ENCODE measurements at regions not wholly inside any gene's neighbourhood (a gene's known extent, or its start where the extent isn't known, plus 50 kb on each side); places are given as distances from the start of the nearest gene placed in this dataset.

DNA sequence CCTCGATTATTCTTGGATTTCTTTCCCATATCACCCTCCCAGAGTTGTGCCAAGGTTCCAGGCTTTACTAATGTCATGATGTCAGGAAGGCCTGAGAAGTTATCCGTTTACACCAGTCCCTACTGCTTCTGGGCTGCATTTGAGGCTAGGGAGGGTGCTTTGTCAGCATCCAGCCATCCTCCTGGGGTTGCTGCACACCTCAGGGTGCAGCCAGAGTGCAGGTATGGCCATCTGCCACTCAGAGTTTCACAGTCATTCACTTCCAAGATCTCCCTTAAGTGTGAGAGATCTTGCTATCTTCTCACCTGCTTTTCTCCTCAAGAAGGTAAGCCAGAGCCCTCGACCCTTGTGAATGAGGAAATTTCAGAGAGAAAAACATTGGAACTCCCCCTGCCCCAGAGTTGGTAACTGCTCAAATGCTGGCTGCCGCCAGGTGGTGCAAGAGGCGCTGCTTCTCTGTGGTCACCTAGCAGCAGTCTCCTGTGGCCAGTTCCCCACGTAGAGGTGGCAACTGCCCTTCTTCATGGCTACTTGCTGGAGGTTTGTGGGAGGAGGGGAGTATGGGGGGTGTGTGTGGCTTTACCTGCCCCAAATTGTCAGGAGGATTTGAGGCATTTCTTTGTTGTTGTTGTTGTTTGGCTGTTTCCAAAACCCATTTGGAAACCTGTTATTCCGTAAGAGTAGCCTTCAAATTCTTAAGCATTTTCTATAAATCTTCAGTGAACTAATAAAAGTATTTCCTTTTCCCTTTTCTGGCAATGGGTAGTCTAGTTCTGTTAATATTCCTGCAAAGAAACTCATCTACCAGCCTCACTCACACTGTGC is 259.6 kb upstream of the DMRT1 start:
- H3K4me1 Mint-ChIP-seq: no peaks in the 10 kb centered on the region
- Histone ChIP-seq H3K4me3 (no peak overlapping the region), H3K4me2 (no peak overlapping the region), H4K20me1 (ENCODE audit: low read depth) (no peaks in the 10 kb centered on the region), H3F3A (ENCODE audit: low read depth) (no peaks in the 10 kb centered on the region), H3K27me3 (no peaks in the 10 kb centered on the region), H3K79me2 (ENCODE audit: low read depth) (no peaks in the 10 kb centered on the region), H3K4me1 (no peaks in the 10 kb centered on the region), H3K9me3 (ENCODE audit: low read depth) (no peaks in the 10 kb centered on the region), H2AFZ (replicated peaks) (no peak overlapping the region), H3K9ac (no peak overlapping the region), H3K27ac (no peak overlapping the region), H3K36me3 (no peaks in the 10 kb centered on the region)
- H3K4me3 Mint-ChIP-seq: no peak overlapping the region
- H3K9me3 Mint-ChIP-seq: peaks cover 9% of the 10 kb centered on the region
- TF ChIP-seq, protein P1, sequence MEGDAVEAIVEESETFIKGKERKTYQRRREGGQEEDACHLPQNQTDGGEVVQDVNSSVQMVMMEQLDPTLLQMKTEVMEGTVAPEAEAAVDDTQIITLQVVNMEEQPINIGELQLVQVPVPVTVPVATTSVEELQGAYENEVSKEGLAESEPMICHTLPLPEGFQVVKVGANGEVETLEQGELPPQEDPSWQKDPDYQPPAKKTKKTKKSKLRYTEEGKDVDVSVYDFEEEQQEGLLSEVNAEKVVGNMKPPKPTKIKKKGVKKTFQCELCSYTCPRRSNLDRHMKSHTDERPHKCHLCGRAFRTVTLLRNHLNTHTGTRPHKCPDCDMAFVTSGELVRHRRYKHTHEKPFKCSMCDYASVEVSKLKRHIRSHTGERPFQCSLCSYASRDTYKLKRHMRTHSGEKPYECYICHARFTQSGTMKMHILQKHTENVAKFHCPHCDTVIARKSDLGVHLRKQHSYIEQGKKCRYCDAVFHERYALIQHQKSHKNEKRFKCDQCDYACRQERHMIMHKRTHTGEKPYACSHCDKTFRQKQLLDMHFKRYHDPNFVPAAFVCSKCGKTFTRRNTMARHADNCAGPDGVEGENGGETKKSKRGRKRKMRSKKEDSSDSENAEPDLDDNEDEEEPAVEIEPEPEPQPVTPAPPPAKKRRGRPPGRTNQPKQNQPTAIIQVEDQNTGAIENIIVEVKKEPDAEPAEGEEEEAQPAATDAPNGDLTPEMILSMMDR (IDR thresholded peaks at IDR 0.05): peak; percentile 56
- TF ChIP-seq EZH2phosphoT487 (IDR thresholded peaks at IDR 0.05): no peak
- no peak overlapping the region for H3K27ac Mint-ChIP-seq
- peaks cover 5% of the 10 kb centered on the region for H3K36me3 Mint-ChIP-seq
- peak; percentile 57 for DNase-seq (ENCODE audit: low spot score)
- H3K27me3 Mint-ChIP-seq (ENCODE audit: insufficient read depth, low read depth): peaks cover 2% of the 10 kb centered on the region

DNA sequence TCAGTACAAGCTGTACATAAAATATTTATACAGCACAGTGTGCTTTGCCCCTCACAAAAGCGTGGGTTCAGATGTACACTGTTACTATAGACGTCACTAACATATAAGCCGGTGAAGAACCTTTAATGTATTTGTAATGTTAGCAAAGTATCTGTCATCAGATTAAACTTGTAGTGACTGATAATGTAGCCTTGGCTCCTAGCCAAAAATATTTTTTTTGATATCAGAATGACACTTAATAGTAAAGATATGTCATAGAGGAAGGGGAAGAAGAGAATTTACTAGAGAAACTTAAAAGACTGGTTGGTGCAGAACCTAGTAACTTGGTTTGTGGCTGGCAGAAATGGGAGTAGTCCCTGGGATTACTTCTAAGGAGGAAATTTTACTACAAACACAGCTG is 258.7 kb upstream of the DMRT1 start:
- H3K4me2 ChIP-seq: no peak overlapping the region
- no peak overlapping the region for H2AFZ ChIP-seq (replicated peaks)
- H3K4me1 ChIP-seq: no peaks in the 10 kb centered on the region
- DNase-seq (ENCODE audit: low spot score): no peak
- H3K79me2 ChIP-seq (ENCODE audit: low read depth): no peaks in the 10 kb centered on the region
- H3K9ac ChIP-seq: no peak overlapping the region
- Mint-ChIP-seq H3K27me3 (ENCODE audit: insufficient read depth, low read depth) (peaks cover 2% of the 10 kb centered on the region), H3K4me3 (no peak overlapping the region), H3K27ac (no peak overlapping the region), H3K4me1 (no peaks in the 10 kb centered on the region), H3K9me3 (peaks cover 9% of the 10 kb centered on the region), H3K36me3 (peaks cover 5% of the 10 kb centered on the region)
- no peak overlapping the region for H3K4me3 ChIP-seq
- H4K20me1 ChIP-seq (ENCODE audit: low read depth): no peaks in the 10 kb centered on the region
- H3K27me3 ChIP-seq: no peaks in the 10 kb centered on the region
- TF ChIP-seq, protein P1 (IDR thresholded peaks at IDR 0.05): no peak
- no peak for TF ChIP-seq EZH2 (IDR thresholded peaks at IDR 0.05)
- no peak for TF ChIP-seq EZH2phosphoT487 (IDR thresholded peaks at IDR 0.05)
- H3K36me3 ChIP-seq: no peaks in the 10 kb centered on the region
- H3K9me3 ChIP-seq (ENCODE audit: low read depth): no peaks in the 10 kb centered on the region
- H3F3A ChIP-seq (ENCODE audit: low read depth): no peaks in the 10 kb centered on the region
- H3K27ac ChIP-seq: no peak overlapping the region

DNA sequence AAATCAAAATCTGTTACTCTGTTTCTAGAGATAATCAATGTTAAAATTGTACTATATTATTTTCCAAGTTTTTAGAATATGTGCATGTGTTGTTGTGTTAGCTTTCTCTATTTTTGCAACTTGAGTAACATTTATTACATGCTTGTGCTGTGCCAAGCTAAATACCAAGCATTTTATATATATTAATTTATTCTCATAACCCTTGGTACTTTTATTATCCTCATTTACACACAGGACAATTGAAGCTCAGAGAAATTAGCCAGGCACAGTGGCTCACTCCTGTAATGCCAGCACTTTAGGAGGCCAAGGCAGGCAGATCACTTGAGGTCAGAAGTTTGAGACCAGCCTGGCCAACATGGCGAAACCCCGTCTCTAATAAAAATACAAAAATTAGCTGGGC is 254.0 kb upstream of the DMRT1 start:
- H3K36me3 Mint-ChIP-seq: no peaks in the 10 kb centered on the region

More for the DNA sequence above, 254.0 kb upstream of the DMRT1 start:
- Histone ChIP-seq H3K4me3 (no peak overlapping the region), H3F3A (ENCODE audit: low read depth) (no peaks in the 10 kb centered on the region), H3K9ac (no peak overlapping the region), H3K27me3 (no peaks in the 10 kb centered on the region), H2AFZ (replicated peaks) (no peak overlapping the region), H3K4me2 (no peak overlapping the region), H3K79me2 (ENCODE audit: low read depth) (no peaks in the 10 kb centered on the region), H4K20me1 (ENCODE audit: low read depth) (no peaks in the 10 kb centered on the region), H3K9me3 (ENCODE audit: low read depth) (no peaks in the 10 kb centered on the region), H3K36me3 (no peaks in the 10 kb centered on the region), H3K4me1 (peaks cover 3% of the 10 kb centered on the region), H3K27ac (no peak overlapping the region)
- Mint-ChIP-seq H3K4me3 (no peak overlapping the region), H3K4me1 (peaks cover 16% of the 10 kb centered on the region), H3K9me3 (no peaks in the 10 kb centered on the region), H3K27ac (no peak overlapping the region), H3K27me3 (ENCODE audit: insufficient read depth, low read depth) (peaks cover 2% of the 10 kb centered on the region)
- no peak for DNase-seq (ENCODE audit: low spot score)
- TF ChIP-seq, protein P1 (IDR thresholded peaks at IDR 0.05): no peak
- TF ChIP-seq EZH2phosphoT487 (IDR thresholded peaks at IDR 0.05) (no peak), EZH2 (IDR thresholded peaks at IDR 0.05) (no peak)
